OCI-LY3 (cell line): ENCODE measurements at regions not wholly inside any gene's neighbourhood (a gene's known extent, or its start where the extent isn't known, plus 50 kb on each side); places are given as distances from the start of the nearest gene placed in this dataset.

Experiments
- H2AFZ ChIP-seq: fragments of 200-600, 300-600 bp; shearing (Covaris generic); 2 replicates; pipeline ENCODE4 v1.6.0; 2014; ENCODE audit warnings: antibody characterized with exemption, low read depth, low read length
- H3K27ac ChIP-seq: fragments of 200-600, 300-600 bp; sonication (generic); 2 replicates; pipeline ENCODE4 v1.5.1; 2014; ENCODE audit warnings: mild to moderate bottlenecking, low read length, moderate library complexity, mixed read lengths
- H3K27me3 ChIP-seq: fragments of 200-600, 300-600 bp; sonication (generic); 2 replicates; pipeline ENCODE4 v1.6.1; 2014; ENCODE audit warnings: low read depth, low read length, mixed read lengths
- H3K36me3 ChIP-seq: fragments of 200-600, 300-600 bp; sonication (generic); replicated peaks from 2 replicates; pipeline ENCODE3; 2014; ENCODE audit warnings: low read depth, low read length, mixed read lengths
- H3K4me1 ChIP-seq: fragments of 300-600, 200-600 bp; sonication (generic); 2 replicates; pipeline ENCODE4 v1.6.1; 2014; ENCODE audit warnings: low read length, mixed read lengths
- H3K4me2 ChIP-seq: fragments of 200-600, 300-600 bp; sonication (generic); 2 replicates; pipeline ENCODE4 v1.6.1; 2014; ENCODE audit warnings: low read length, mixed read lengths
- H3K4me3 ChIP-seq: fragments of 300-600, 200-600 bp; sonication (generic); 2 replicates; pipeline ENCODE4 v1.5.1; 2014; ENCODE audit warnings: antibody characterized with exemption, mild to moderate bottlenecking, low read length, moderate library complexity
- H3K79me2 ChIP-seq: fragments of 300-600, 200-600 bp; shearing (Covaris generic); 2 replicates; pipeline ENCODE4 v1.6.1; 2014; ENCODE audit warnings: mild to moderate bottlenecking, low read length, mixed read lengths
- H3K9ac ChIP-seq: fragments of 300-600, 200-600 bp; shearing (Covaris generic); 2 replicates; pipeline ENCODE4 v1.6.0; 2014; ENCODE audit warnings: mild to moderate bottlenecking, low read length, moderate library complexity
- H3K9me3 ChIP-seq: fragments of 200-600, 300-600 bp; shearing (Covaris generic); 2 replicates; pipeline ENCODE4 v1.6.1; 2014; ENCODE audit warnings: low read length, mixed read lengths; ENCODE audit not compliant: insufficient read depth
- H4K20me1 ChIP-seq: fragments of 200-600, 300-600 bp; sonication (generic); 2 replicates; pipeline ENCODE4 v1.6.1; 2016; ENCODE audit warnings: low read length, mixed read lengths; ENCODE audit not compliant: insufficient read depth
- EZH2phosphoT487 ChIP-seq: fragments of 200-600 bp; shearing (Covaris generic); IDR thresholded peaks from 2 replicates; pipeline ENCODE4 v1.6.1; 2018; ENCODE audit warnings: antibody characterized with exemption, mixed run types, low read depth
- TF ChIP-seq, protein P1 (sequence below): fragments of 200-600, 300-600 bp; sonication (generic); IDR thresholded peaks from 2 replicates; pipeline ENCODE4 v1.5.1; 2014; ENCODE audit warnings: antibody characterized with exemption, low read length, low read depth

DNA sequence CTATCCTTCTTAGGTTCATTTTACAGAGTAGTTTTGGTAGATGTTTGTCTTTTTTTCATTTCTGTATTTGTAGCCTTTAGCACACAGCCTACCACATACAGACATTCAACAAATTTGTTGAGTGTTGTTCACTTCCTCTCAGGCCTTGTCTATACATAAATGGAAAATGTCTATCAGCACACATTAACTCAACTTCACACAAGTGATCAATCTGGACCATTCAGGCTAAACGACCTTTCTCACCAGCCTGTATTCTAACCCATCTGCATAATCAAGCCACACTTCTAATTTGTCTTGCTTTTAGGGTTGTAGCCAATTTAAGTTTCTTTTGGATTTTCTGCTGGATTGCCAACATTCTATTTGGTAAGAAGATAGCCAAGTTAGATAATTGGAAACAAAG lies 59.9 kb upstream of the DARS1 start:
- H3K36me3 ChIP-seq, result no peaks in the 10 kb centered on the region
- H3K9me3 ChIP-seq, result no peaks in the 10 kb centered on the region
- no peak overlapping the region for H3K27ac ChIP-seq
- H3K9ac ChIP-seq, result no peak overlapping the region
- H3K4me1 ChIP-seq, result peaks cover 15% of the 10 kb centered on the region
- H3K79me2 ChIP-seq, result no peaks in the 10 kb centered on the region
- H3K27me3 ChIP-seq, result peaks cover 33% of the 10 kb centered on the region
- no peaks in the 10 kb centered on the region for H4K20me1 ChIP-seq
- TF ChIP-seq EZH2phosphoT487, result no peak
- TF ChIP-seq, protein P1, sequence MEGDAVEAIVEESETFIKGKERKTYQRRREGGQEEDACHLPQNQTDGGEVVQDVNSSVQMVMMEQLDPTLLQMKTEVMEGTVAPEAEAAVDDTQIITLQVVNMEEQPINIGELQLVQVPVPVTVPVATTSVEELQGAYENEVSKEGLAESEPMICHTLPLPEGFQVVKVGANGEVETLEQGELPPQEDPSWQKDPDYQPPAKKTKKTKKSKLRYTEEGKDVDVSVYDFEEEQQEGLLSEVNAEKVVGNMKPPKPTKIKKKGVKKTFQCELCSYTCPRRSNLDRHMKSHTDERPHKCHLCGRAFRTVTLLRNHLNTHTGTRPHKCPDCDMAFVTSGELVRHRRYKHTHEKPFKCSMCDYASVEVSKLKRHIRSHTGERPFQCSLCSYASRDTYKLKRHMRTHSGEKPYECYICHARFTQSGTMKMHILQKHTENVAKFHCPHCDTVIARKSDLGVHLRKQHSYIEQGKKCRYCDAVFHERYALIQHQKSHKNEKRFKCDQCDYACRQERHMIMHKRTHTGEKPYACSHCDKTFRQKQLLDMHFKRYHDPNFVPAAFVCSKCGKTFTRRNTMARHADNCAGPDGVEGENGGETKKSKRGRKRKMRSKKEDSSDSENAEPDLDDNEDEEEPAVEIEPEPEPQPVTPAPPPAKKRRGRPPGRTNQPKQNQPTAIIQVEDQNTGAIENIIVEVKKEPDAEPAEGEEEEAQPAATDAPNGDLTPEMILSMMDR, result no peak
- H3K4me3 ChIP-seq, result no peak overlapping the region
- no peak overlapping the region for H3K4me2 ChIP-seq
- H2AFZ ChIP-seq, result no peak overlapping the region
